HEK293 (cell line): ENCODE measurements at regions not wholly inside any gene's neighbourhood (a gene's known extent, or its start where the extent isn't known, plus 50 kb on each side); places are given as distances from the start of the nearest gene placed in this dataset.

Experiments used
- YY1 ChIP-seq: fragments of 450-650 bp; formaldehyde crosslinking; IDR thresholded peaks from 2 replicates; pipeline ENCODE4 v1.5.1; 2018; ENCODE audit warnings: missing biosample characterization, missing genetic modification characterization
- ZNF350 ChIP-seq: fragments of 450-650 bp; formaldehyde crosslinking; IDR thresholded peaks from 2 replicates; pipeline ENCODE4 v1.5.0; 2017; ENCODE audit warnings: missing biosample characterization, mild to moderate bottlenecking, missing genetic modification characterization
- ZNF558 ChIP-seq: fragments of 450-650 bp; formaldehyde crosslinking; IDR thresholded peaks from 2 replicates; pipeline ENCODE4 v1.5.1; 2016; ENCODE audit warnings: missing biosample characterization, missing genetic modification characterization
- ZNF777 ChIP-seq: fragments of 450-650 bp; formaldehyde crosslinking; IDR thresholded peaks from 2 replicates; pipeline ENCODE4 v1.5.1; 2017; ENCODE audit warnings: missing biosample characterization, missing genetic modification characterization, borderline replicate concordance
- ZNF785 ChIP-seq: fragments of 450-650 bp; formaldehyde crosslinking; IDR thresholded peaks from 2 replicates; pipeline ENCODE4 v1.5.1; 2016; ENCODE audit warnings: missing biosample characterization, missing genetic modification characterization
- ZSCAN16 ChIP-seq: fragments of 450-650 bp; formaldehyde crosslinking; IDR thresholded peaks from 2 replicates; pipeline ENCODE4 v1.5.1; 2016; ENCODE audit warnings: missing biosample characterization, missing genetic modification characterization
- TF ChIP-seq, protein P1 (sequence below): fragments of 450-650 bp; formaldehyde crosslinking; IDR thresholded peaks from 2 replicates; pipeline ENCODE4 v1.5.1; 2016; ENCODE audit warnings: missing biosample characterization, missing genetic modification characterization
- TF ChIP-seq, protein P2 (sequence below): fragments of 450-650 bp; formaldehyde crosslinking; IDR thresholded peaks from 2 replicates; pipeline ENCODE4 v1.5.1; 2016; ENCODE audit warnings: missing biosample characterization, missing genetic modification characterization
- TF ChIP-seq, protein P3 (sequence below): fragments of 450-650 bp; formaldehyde crosslinking; IDR thresholded peaks from 2 replicates; pipeline ENCODE4 v1.5.1; 2017; ENCODE audit warnings: missing biosample characterization, mild to moderate bottlenecking, missing genetic modification characterization, moderate library complexity

DNA sequence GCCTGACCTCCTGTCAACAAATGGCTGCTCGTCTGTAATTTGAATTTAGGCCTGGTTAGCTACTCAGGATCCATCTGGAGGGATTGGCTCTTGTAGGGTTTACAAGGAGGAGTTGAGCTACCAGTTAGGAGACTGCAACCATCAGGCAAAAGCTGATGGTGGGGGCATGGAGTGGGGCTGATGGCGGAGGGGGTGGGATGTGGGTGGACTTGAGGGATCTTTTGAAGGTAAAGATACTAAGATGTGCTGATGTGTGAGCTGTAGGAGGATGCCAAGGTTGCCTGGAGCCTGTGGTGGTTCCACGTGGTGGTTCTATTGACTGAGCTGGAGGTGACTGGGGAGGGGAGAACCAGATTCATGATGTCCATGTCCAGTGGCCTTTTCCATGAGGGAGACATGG, 240.7 kb downstream of the LPIN1 start:
- TF ChIP-seq YY1 (tag by site-specific recombination) (no peak), ZNF350 (tag by site-specific recombination) (no peak), ZNF785 (tag by site-specific recombination) (no peak), ZNF777 (tag by site-specific recombination) (no peak), ZNF558 (tag by site-specific recombination) (no peak), ZSCAN16 (no peak)
- TF ChIP-seq, protein P1, sequence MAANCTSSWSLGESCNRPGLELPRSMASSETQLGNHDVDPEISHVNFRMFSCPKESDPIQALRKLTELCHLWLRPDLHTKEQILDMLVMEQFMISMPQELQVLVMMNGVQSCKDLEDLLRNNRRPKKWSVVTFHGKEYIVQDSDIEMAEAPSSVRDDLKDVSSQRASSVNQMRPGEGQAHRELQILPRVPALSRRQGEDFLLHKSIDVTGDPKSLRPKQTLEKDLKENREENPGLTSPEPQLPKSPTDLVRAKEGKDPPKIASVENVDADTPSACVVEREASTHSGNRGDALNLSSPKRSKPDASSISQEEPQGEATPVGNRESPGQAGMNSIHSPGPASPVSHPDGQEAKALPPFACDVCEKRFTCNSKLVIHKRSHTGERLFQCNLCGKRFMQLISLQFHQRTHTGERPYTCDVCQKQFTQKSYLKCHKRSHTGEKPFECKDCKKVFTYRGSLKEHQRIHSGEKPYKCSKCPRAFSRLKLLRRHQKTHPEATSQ (tag by site-specific recombination): no peak
- TF ChIP-seq, protein P2, sequence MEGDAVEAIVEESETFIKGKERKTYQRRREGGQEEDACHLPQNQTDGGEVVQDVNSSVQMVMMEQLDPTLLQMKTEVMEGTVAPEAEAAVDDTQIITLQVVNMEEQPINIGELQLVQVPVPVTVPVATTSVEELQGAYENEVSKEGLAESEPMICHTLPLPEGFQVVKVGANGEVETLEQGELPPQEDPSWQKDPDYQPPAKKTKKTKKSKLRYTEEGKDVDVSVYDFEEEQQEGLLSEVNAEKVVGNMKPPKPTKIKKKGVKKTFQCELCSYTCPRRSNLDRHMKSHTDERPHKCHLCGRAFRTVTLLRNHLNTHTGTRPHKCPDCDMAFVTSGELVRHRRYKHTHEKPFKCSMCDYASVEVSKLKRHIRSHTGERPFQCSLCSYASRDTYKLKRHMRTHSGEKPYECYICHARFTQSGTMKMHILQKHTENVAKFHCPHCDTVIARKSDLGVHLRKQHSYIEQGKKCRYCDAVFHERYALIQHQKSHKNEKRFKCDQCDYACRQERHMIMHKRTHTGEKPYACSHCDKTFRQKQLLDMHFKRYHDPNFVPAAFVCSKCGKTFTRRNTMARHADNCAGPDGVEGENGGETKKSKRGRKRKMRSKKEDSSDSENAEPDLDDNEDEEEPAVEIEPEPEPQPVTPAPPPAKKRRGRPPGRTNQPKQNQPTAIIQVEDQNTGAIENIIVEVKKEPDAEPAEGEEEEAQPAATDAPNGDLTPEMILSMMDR (tag by site-specific recombination): no peak
- TF ChIP-seq, protein P3, sequence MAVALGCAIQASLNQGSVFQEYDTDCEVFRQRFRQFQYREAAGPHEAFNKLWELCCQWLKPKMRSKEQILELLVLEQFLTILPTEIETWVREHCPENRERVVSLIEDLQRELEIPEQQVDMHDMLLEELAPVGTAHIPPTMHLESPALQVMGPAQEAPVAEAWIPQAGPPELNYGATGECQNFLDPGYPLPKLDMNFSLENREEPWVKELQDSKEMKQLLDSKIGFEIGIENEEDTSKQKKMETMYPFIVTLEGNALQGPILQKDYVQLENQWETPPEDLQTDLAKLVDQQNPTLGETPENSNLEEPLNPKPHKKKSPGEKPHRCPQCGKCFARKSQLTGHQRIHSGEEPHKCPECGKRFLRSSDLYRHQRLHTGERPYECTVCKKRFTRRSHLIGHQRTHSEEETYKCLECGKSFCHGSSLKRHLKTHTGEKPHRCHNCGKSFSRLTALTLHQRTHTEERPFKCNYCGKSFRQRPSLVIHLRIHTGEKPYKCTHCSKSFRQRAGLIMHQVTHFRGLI (tag by site-specific recombination): no peak
